ENCODE measurements at regions not wholly inside any gene's neighbourhood (a gene's known extent, or its start where the extent isn't known, plus 50 kb on each side); places are given as distances from the start of the nearest gene placed in this dataset.
"Not testable (repeated sequence)": the region's sequence is repeated elsewhere in the genome, so short reads cannot be mapped to it uniquely, and the experiment has no call there.

DNA sequence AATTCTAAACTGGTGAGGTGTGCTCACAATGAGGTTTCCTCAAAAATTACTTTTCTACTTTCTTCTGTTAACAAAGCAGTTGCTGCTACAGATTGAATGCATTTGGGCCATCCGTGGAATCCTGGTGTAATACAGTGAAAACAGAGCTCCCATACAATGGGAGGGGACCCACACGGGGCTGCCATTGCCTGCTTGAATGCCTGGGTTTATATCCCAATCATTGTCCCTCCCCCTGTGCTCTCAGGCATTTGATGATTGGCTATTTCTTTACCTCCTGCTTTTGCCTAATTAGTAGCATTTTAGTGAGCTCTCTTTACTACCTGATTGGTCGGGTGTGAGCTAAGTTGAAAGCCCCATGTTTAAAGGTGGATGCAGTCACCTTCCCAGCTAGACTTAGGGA is 52.9 kb upstream of the CSF1 start:
- not testable (repeated sequence) for DNase-seq

DNA sequence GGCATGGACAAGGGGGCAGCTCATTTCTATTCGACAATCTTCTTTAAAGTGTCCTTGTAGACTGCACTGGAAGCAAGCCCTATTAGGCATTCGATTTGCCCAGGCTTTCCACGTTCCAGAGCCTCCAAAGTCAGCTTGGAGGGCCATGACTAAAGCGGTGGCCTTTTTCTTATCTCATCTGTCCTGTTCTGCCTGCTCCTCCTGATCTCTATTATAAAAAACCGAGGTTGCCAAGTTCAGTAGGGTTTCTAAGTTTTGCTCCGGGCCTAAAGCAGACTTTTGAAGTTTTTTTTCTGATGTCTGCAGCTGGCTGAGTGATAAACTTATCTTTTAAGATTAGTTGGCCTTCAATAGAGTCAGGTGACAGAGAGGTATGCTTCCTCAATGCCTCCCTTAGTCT is 54.7 kb upstream of the CSF1 start:
- not testable (repeated sequence) for DNase-seq

GRCh38 chr1:109853972-109854371 is 56.7 kb upstream of the CSF1 start:
- not testable (repeated sequence) for DNase-seq

GRCh38 chr1:109852221-109853015 is 58.2 kb upstream of the CSF1 start:
- not testable (repeated sequence) for DNase-seq

DNA sequence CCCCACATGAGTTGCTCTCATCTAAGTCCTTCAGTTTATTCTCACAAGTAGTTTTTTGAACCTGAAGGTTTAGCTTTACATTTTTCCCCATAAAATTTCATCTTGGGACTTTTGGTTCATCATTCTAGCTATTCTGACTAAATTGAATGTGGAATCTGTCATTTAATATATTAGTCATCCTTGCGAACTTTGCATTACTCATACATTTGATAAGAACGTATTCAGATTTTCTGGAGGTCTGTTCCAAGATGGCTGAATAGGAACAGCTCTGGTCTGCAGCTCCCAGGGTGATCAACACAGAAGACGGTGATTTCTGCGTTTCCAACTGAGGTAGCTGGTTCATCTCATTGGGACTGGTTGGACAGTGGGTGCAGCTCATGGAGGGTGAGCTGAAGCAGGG is 59.8 kb upstream of the CSF1 start:
- no peak for DNase-seq

DNA sequence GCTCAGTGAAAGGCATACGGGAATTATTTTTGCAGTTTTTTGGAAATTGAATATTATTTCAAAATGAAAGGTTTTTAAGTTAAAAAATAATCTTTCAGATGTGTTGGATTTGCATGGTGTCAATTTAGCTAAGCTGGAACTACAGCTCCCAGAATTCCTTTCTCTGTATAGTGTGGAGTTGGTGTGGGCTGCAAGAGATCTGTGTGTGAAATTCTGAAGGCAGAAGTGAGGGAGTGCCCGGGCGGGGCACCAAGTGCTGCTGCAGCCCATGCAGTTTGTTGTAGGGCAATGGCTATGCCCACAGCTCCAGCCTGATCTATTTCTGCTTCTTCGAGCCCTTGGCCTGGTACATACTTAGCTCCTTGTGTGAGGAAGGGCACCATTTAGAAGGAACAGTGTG is 60.5 kb upstream of the CSF1 start:
- no peak for DNase-seq

- DNase-seq = no peak
These were observed 61.0 kb upstream of the CSF1 start for GRCh38 chr1:109849655-109850054.

- DNase-seq = no peak
These were observed 63.4 kb upstream of the CSF1 start for GRCh38 chr1:109847251-109847650.

DNA sequence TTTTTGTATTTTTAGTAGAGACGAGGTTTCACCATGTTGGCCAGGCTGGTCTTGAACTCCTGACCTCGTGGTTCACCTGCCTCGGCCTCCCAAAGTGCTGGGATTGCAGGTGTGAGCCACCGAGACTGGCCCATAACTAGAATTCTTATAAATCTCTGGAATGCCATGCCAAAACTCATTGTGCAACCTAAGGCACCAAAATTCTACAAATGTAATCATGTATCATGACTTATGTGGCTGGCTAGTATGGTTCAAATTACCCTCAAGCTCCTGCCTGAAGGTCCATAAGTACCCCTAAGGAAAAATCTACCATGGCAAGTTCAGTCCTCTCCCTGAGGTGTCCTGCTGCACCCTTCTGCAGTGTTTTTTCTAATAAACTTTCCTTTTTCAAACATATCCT is 63.8 kb upstream of the CSF1 start:
- no peak for DNase-seq

GRCh38 chr1:109846162-109846561 is 64.5 kb upstream of the CSF1 start:
- no peak for DNase-seq

DNA sequence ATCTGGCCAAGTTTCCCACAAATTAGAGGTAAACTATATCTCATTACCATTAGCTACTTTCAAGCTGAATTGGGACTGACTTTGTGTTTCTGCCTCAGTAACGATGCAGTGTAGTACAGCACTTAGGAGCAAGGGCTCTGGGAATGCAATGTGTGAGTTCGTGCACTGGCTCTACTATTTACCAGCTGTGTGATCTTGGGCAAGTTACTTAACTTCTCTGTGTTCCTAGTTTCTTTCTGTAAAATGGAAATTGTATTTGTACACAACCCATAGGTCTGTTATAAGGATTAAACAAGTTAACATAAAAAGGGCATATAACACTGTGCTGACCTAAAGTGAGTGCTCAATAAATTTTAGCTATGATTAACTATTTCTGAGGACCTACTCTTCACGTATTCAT is 65.0 kb upstream of the CSF1 start:
- no peak for DNase-seq

DNA sequence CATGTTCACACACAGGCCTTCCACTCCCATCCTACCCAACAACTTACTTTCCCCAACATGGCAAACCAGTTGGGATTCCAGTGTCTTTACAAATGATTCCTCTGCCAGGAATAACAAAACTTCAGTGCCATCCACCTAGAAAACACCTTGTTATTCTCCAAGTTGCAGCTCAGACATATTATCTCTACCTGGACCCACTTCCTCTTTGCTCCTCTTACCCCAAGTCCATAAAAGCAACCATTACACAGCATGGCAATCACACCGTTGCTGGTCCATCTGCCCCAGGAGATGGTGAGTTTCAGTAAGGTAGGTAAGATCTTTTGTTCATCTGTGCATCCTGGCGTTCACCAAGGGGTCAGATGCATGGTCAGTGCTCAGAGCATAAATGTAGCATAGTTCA is 66.0 kb upstream of the CSF1 start:
- no peak for DNase-seq

- DNase-seq = no peak
These were observed 70.5 kb upstream of the CSF1 start for GRCh38 chr1:109840011-109840629.

- not testable (repeated sequence) for DNase-seq
These were observed 71.4 kb upstream of the CSF1 start for GRCh38 chr1:109839276-109839675.

DNA sequence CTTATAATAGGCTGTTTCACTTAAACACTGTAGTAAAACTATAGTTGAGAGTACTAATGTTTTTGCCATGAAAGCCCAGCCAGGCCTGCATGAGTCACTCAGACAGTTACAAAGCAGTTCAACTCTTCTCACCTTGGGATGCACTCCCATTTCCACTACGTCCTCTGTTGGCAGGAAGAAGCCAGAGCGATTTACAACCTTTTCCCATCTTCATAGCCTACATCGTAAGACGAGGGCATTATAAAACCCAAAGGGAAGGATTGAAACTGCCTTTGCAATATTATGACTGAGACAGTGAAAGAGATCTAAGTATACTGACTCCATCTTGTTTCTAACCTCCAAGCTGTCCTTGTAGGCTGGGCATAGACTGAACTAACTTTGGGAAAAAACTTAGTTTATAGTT is 71.8 kb upstream of the CSF1 start:
- no peak for DNase-seq

- no peak for DNase-seq
These were observed 72.6 kb upstream of the CSF1 start for GRCh38 chr1:109837852-109838570.

GRCh38 chr1:109835645-109836044 is 71.9 kb upstream of the EPS8L3 start:
- DNase-seq = not testable (repeated sequence)

GRCh38 chr1:109834951-109835350 is 71.2 kb upstream of the EPS8L3 start:
- no peak for DNase-seq

DNA sequence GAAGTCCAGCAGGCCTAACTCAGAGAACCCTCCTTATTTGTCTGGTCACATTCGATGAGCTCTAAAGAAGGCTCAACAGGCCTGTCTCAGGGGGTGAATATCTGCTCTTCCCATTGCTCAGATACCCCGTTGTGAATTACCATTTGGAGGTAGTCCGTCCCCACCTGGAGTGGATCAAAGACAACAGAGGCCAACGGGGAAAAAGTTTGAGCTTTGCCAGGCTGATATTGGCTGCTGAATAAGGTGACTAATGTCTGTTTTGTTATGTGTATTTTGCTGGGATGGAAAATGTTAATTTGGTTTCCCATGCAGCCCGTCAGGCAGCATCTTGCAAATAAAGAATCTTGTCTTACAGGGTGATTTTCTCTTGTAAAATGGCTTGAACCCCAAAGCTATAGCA is 69.2 kb upstream of the EPS8L3 start:
- DNase-seq = no peak

DNA sequence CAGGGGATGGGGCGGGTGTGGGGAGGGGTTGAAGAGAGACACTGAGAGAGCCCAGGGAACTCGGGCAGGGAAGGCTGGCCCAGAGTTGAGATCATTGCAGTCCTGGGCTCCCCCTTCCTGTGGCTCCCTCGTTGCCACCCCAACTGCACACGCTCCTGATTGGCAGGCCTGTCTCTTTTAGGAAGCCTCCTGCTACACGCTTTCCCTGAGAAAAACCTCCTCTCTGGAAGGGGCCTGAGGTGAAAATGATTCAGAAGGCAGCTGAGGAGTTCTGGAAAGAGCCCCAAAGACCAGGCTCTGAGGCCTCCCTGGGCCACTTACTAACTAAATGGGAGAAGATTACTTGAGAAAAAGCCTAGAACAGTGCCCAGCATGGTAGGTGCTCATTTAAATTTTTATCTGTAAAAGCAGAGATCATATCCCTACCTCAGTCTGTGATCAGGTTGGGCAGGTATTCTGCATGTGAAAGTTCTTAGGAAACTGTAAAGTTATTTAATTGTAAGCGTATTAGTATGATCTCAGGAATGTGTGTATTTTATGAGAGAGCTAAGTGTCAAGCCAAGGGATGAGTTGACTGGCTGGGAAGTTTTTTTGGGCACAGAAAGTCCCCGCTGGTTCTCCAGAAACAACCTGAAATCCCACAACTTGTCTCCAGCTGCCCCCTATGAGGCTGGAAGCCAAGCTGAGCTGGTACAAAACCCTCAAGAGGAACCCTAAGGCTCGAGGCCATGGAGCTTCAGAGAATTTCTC is 65.2 kb upstream of the EPS8L3 start:
- no peak for DNase-seq

- no peak for DNase-seq
These were observed 64.3 kb upstream of the EPS8L3 start for GRCh38 chr1:109827986-109828385.

- no peak for DNase-seq
These were observed 63.7 kb upstream of the EPS8L3 start for GRCh38 chr1:109827466-109827865.

DNA sequence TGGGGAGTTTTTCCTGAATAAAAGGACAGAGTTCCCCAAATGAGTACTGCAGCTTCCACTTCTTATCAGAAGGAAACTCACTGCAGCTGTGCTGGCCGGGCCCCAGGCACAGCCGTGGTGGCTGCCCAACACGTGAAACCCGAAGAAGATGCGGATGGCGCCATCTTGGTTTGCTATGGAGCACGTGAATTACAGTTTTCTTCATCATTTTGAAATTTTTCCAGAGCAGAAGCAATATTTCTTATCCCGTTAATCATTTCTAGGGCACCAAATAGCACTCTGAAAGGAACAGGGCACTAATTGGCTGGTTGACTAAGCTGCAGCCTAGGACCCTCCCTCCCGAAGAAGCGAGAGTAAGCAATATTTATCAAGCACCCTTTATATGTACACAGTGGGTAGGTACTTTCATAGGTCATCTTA is 63.2 kb upstream of the EPS8L3 start:
- no peak for DNase-seq
